Activated T-helper 1 cell treated with anti-CD3 and anti-CD28 coated beads, Interleukin-2, amount 50 U/mL, for 16 hours (primary cell): ENCODE measurements at regions not wholly inside any gene's neighbourhood (a gene's known extent, or its start where the extent isn't known, plus 50 kb on each side); places are given as distances from the start of the nearest gene placed in this dataset.

Experiments
- DNase-seq, 2 donors: peaks; one replicate each; pipeline ENCODE4 v3.0.0-alpha.2; 2020; ENCODE audit warnings: low read depth in 1 of 2, low spot score in 1 of 2

GRCh38 chr2:41707790-41708451 lies 339.9 kb upstream of the PKDCC start:
- DNase-seq, result no peak

DNA sequence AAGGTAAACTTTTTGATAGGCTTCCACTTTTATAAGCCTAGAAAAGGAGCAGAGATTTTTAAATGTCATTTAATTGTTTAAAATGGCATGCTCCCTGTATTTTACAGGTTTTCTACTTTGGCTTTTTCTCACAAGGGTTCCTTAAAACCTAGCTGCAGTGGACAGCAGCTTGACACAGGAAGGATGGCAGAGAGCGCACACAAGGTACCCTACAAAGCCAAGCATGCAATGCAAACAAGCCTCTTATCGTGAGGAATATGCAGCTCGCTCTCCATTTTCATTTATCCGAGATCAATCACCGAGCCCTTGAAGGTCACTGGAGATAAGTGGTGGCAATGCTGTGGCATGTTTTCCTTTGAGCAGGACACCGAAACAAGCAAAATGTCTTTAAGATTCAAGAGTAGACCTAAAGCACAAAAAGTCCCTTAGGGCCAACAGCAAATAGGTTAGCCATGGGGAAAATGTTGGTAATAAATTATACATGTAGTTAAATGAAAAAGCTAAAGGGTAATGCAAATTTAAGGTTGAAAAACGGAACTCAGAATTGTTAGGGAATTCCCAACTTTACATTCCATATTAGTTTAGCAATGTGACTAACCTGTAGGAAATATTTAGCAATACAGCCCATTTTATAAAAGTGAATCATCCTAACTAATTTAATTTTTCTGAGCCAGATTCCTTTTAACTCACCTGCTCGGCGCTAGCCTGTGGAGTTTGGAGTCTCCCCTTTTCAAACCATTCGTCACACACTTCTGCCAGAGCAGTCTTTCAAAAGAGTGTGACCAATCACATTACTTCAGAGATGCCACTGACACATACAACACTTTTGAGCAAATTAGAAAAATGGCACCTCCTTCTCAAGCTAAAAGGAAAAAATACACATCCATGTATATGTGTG lies 337.9 kb upstream of the PKDCC start:
- no peak for DNase-seq

DNA sequence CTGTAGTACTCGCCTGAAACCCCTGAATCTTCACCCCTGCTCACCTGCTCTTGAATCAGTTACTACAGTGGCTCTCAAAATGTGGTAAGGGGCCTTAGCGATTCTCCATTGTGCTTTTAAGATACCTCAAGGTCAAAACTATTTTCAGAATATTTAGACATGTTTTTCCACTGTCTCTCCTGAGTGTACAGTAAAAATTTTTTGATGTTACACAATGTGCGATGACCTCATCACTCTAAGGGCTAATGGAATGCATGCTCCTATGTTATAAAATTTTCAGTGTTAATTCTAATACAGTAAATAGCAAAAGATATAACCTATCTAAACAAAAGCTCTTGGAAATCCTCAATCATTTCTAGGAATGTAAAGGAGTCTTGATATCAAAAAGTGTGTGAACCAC lies 336.9 kb upstream of the PKDCC start:
- DNase-seq, result no peak

DNA sequence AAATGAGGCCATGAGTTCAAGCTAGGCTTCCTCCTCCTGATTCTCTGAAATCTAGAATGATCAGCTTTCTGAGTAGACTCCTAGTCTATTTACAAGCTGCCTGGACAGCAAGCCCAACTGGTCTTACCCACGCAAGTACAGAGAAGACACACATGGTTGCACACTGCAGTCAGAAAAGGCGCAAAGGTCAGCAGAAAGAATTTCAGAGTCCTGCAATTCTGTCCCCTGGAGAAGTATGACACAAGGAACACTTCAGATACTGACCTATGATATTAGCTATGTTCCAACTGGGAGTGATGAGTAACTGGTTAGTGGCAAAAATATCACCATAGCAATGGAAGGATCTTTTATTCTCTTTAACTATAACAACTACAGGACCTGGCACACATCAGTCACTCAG lies 336.1 kb upstream of the PKDCC start:
- no peak for DNase-seq

- DNase-seq, result no peak
These were observed 331.3 kb upstream of the PKDCC start for GRCh38 chr2:41716497-41716896.

- no peak for DNase-seq
These were observed 330.0 kb upstream of the PKDCC start for GRCh38 chr2:41717839-41718238.

DNA sequence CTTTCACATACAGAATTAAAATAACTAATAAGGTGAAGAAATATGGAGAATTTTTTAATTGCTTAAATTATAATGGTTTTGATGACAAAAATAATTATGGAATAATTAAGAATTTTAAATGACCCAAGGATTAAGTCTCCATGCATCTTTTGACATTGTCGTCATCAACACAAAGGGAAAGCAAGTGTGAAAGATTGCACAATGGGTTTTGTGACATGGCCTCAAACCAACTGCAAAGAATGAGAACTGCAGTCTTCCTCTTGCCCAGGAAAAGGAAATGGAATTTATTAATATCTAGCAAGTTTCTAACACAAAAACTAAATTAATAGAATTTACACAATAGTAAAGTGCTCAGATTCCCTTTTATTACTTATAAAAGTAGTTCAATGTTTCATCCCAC lies 329.1 kb upstream of the PKDCC start:
- DNase-seq, result no peak

DNA sequence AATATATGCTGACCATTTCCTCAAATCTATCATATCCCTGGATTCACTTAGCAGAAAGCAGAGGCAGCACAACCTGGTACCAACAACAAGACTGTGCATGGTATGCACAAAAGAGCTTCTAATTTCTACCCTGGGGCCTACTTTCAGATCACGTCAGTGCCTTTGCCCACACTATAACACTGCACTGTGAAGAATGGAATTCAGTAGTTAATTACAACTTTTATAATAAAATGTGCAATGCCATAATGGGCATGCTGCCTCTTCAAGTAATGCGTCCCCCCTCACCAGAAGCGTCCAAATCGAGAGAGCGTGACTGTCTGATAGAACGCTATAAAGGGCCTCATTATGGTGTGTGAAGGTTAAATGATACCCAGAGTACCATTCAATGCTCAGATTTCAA lies 328.1 kb upstream of the PKDCC start:
- DNase-seq, result no peak

GRCh38 chr2:41720331-41721251 lies 327.2 kb upstream of the PKDCC start:
- no peak for DNase-seq

GRCh38 chr2:41722668-41723369 lies 325.0 kb upstream of the PKDCC start:
- DNase-seq, result no peak

- DNase-seq, result no peak
These were observed 324.3 kb upstream of the PKDCC start for GRCh38 chr2:41723526-41723925.

DNA sequence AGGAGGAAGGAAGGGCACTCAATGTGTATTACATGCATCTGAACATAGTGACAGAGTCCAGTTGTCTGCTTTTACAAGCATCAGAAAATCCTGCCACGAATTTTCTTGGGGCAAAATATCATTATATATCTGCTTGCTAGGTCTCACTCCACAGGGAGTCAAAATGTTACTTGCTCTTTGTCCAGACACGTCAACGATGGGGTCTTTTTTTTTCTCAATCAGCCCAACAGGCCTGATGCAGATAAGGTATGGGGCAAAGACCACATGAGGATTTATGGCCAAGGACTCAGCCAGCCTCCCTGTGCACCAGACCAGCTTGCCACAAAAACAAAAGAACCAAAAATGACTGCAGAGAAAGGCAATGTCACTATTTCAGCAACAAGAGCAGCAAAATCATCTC lies 323.4 kb upstream of the PKDCC start:
- no peak for DNase-seq

DNA sequence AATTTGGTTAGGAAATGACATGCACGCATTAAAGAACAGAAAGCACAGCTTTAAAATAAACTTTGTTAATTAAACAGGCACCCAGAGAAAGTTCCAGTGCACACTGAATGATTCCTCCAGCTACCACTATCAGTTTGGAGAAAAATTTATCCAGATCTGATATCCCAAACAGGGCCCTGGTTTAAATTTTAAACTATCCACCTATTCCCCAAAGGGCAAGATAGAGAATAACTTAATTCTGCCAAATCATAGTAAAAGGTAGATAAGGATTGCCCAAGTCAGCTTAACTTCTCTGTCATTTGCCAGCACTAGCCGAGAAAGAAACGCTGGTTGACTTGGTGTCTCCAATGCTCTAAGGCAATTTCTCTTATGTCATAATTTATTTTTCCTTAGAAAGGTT lies 321.9 kb upstream of the PKDCC start:
- no peak for DNase-seq

GRCh38 chr2:41726364-41726763 lies 321.5 kb upstream of the PKDCC start:
- no peak for DNase-seq

DNA sequence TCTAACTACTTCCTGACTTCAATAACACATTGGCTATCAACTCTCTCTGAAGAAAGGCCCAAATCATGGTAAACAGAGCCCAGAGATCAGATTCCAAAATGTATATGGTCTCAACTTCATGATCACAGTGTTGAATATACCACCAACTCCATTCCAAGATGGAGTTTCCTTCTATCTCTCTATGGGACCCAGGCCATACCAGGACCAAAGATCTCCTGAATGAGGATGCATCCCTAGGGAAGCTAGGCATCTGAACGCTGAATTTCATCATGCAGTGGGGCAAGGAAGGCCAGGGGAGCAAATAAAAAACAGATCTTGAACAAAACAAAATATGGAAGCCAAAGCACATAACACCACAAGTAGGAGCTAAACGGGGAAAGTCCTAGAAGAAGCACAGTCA lies 320.7 kb upstream of the PKDCC start:
- DNase-seq, result no peak

GRCh38 chr2:41727711-41728110 lies 320.1 kb upstream of the PKDCC start:
- DNase-seq, result no peak

DNA sequence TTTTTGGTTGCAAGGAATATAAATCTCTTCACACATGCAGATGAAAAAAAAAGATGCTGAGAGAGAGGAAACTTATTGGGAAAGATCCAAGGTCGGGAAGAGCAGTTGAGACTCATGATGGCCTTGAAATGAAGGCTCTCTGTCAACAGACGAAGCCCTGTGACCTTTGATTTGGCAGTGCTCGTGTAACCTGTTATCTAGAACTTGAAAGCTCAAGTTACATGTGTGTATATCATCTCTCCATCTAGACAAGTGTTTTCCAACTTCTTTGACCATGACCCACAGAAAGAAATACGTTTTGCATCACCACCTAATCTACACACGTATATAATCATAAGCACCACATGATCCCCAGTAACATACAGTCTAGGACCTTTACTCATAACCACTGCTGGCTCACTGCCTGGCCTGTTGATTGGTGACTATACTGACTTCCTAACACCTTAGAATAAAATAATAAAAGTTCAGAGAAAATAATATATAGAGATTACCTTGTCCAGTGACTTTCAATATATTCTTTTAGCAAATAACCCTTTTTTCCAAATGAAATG lies 319.0 kb upstream of the PKDCC start:
- DNase-seq, result no peak

DNA sequence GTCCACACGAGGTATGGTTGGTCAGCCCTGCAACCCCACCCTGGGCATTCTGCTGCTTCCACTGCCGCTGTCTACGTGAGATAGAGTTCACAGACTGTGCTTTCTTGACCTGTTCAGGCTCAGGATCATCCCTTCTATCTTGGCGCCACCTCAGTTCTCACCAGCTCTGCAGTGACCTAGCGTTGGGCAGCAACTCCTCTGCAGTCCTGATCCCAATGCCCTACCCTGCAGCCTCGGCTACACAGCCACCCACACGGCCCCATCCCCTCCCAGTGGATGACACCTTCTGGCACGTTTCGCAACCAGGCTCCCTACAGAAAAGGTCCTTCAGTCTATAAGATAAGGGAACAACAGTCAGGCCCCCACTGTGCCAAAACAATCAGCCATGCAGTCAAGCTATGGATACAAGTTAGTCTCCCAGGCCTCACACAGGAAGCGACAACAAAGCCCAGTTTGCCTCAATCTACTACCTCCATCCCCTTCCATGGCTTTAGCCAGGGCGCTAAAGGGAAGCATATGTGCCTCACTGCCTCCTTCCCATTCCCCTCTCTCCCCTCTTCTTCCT lies 317.9 kb upstream of the PKDCC start:
- no peak for DNase-seq

DNA sequence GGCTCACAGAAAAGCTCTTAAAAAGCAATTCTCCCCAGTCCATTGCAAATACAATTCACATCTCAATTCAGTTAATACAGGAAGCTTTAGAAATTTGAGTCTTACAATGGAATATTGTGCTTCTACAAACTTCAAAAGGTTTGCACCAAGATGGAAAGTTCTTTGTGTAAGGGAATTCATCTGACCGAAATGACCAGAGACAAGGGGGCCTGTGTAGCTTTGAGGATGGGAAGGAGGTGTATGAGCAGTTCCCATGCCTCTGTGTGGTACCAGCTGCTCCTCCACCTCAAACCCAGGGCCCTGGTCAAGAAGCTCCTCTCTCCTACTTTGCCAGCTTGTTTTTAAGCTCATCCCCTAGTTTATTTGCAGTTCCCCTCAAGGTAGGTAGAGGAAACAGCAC lies 312.8 kb upstream of the PKDCC start:
- DNase-seq, result no peak

DNA sequence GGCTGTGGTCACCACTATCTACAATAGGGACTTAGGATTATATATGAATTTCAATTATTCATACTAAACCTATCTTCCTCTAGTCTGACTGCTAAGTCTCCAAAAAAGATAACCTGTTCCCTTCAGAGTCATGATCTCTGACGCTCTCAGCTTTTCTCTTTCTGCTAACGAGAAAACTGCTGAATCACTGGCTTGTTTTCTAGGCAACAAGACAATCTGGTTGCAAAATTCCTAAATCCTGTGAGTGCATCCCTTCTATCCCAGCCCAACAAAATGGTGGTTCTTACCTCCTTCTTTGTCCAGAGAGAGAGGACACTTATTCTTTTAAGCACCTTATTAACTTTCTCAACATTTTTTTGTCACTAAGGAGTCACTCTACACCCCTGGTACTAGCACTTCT lies 312.3 kb upstream of the PKDCC start:
- DNase-seq, result no peak
